H1 (cell line): ENCODE measurements at regions not wholly inside any gene's neighbourhood (a gene's known extent, or its start where the extent isn't known, plus 50 kb on each side); places are given as distances from the start of the nearest gene placed in this dataset.

Source experiments
- JUN ChIP-seq: IDR thresholded peaks from 2 replicates; pipeline ENCODE4 v1.6.1; 2011; ENCODE audit warnings: low read depth, mild to moderate bottlenecking, improper control_type of control experiment, low read length
- SAP30 ChIP-seq: fragments of 300-600 bp; sonication (generic); IDR thresholded peaks from 2 replicates; pipeline ENCODE4 v1.7.1; 2012; ENCODE audit warnings: low read length, moderate library complexity, mild to moderate bottlenecking, inconsistent platforms; ENCODE audit not compliant: insufficient read depth, insufficient replicate concordance
- SIRT6 ChIP-seq: IDR thresholded peaks from one replicate; pipeline ENCODE4 v1.7.1; 2012; ENCODE audit warnings: low read length, inconsistent platforms
- SRF ChIP-seq: IDR thresholded peaks from 2 replicates; pipeline ENCODE4 v1.6.1; 2011; ENCODE audit warnings: mild to moderate bottlenecking, low read depth, low read length, moderate library complexity

DNA sequence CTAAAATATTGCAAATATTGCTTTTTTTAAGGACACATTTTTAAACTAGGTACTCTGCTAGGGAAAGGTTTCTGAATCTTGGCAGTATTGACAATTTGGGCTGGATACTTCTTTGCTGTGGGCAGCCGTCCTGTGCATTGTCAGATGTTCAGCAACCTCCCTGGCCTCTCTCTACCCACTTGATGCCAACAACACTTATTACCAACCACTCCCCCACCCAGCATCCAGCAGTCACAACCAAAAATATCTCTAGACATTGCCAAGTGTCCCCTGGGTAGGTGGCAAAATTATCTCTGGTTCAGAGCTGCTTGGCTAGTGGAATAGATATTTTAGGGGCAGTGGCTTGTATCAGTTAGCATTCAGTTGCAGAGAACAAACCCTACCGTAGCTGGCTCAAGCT is 114.3 kb upstream of the PNPT1 start (continued):
- TF ChIP-seq JUN (no peak), SAP30 (no peak), SRF (no peak), SIRT6 (no peak)
- TF ChIP-seq, all 59 proteins: peak for 0
